Muscle of back (tissue), 3 donors: ENCODE measurements at regions not wholly inside any gene's neighbourhood (a gene's known extent, or its start where the extent isn't known, plus 50 kb on each side); places are given as distances from the start of the nearest gene placed in this dataset.

Source experiments
- DNase-seq, 3 donors: peaks; one replicate each; pipeline versions ENCODE4 v3.0.0 to v3.0.0-alpha.2; 2013

DNA sequence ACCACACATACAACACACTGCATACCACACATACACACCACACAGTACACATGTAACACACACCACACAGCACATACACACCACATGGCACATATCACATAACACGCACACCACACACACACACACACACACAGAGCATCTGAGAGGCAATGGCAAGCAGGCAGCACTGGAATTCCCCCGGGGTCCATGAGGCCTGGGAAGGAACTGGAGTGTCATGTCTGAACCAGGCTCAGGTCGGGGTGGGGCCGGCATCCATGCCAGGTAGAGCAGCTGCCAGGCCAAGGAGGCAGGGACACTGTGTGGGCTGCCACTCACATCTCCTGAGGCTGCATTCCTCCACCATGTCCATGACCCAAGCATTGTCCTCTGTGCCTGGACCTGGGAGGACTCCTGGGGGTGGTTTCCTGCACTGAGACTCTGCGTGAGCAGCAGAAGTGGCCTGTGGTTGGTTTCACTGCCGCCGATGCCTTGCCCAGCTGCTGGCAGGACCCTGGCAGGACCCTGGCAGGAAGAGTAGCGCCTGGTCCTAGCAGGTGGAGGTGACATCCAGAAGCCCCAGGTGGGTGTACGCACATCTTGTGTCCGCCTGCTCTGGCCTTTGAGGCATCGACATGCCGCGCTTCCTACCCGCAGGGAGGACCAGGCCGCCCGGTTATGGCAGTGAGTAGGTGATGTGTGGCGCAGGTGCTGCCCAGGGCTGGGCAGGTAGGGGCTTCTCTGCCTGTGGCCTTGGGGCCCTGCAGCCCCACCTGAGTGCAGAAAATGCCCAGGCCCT lies 1280.4 kb downstream of the TBC1D22A start:
- no peak for DNase-seq

DNA sequence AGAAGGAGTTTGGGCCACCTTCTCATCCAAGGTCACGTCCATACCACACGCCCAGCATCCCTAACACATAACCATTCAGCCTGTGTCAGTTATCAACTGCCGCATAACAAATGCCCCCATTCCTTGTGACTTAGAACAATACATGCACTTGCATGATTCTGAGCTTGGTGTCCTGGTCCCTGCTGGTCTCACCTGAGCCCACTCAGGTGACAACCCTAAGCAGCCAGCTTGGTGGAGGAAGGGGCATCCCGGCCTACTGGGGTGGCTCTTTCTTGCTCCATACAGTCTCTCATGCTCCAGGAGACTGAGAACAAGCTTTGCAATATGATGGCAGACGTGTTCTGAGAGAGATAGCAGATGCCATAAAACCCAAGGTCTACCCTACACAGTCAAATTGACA lies 1276.9 kb downstream of the TBC1D22A start:
- DNase-seq = no peak

DNA sequence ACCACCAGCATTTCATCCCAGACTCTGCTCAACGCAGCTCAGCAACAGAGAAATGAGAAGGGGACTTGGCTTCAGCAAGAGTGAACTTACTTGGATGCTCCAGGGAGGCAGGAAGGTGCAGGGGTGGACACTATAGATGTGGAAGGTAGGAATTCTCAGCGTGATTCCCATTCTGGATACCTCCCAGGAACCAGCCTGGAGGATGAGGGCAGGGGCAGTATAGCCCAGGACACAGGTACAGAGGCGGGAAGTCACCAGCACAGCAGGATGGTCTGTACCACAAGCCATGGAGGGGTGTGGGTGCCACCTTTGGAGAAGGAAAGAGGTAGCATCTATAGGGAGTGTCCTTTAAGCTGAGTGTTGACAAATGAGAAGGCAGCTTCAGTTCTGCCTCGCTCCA lies 1275.2 kb downstream of the TBC1D22A start:
- DNase-seq = no peak

DNA sequence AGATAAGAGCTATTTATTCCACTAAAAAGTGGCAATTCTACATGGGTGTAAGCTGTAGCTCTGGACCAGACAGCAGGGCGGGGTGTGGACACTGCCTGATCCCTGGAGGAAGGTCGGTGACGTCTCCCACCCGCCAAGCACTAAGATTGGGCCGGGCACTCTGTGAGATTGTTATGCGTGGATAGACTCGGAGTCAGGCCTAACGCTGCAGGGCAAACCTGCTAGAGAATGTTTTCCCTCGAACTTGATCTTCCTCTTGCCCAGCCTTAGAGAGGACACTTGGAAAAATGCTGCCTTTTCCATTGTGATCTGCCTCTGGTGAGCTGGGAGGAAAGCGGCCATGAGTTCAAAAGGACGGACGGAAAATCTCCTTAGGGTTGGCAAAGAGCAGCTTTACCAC lies 1273.4 kb downstream of the TBC1D22A start:
- DNase-seq = no peak

GRCh38 chr22:48031589-48031988 lies 1269.1 kb downstream of the TBC1D22A start:
- DNase-seq = no peak

GRCh38 chr22:48025096-48025495 lies 1262.6 kb downstream of the TBC1D22A start:
- no peak for DNase-seq

- peak in 1 of 3 donors; percentile 3 for DNase-seq
Measured at GRCh38 chr22:48021991-48022401, 1259.5 kb downstream of the TBC1D22A start.

DNA sequence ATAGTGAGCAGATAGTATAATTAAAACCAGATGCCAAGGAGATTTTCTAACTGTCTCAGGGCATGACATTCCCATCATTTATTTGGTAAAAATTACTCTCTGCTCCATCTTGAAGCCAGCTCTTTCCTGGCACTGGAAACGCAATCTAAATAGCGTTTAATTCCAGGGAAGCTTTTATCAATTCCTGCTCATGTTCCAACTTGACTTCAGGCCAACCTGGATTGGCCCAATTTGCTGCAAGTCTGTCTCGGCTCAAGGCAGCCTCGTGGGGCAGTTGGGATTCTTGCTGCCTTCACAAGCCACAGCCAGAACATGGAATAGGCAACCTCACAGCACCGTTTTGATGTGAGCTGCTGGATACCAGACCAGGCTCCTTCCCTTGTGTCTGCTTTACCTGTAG lies 1255.9 kb downstream of the TBC1D22A start:
- peak in 2 of 3 donors; percentile 12 to 47 for DNase-seq

DNA sequence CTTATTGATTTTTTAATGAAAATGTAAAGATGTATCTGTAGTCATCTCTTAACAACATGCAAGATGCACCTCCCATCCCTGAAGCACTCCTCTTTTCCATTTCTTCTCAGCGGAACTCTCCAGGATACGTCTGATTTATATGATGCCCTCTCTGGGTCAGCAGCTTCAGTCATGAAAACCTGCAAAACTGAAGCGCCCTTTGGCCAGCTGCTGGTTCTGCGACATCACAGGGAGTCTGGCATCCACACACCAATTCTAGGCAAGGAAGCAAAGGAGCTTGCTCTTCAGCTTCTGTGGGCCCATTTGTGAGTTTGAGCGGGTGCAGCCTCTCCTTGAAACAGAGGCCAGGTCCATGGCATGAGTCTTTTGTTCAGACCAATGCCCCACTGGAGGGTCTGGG lies 1253.3 kb downstream of the TBC1D22A start:
- DNase-seq = no peak

- no peak for DNase-seq
Measured at GRCh38 chr22:48004936-48005335, 1242.5 kb downstream of the TBC1D22A start.

- DNase-seq = no peak
Measured at GRCh38 chr22:48004038-48004437, 1241.6 kb downstream of the TBC1D22A start.

DNA sequence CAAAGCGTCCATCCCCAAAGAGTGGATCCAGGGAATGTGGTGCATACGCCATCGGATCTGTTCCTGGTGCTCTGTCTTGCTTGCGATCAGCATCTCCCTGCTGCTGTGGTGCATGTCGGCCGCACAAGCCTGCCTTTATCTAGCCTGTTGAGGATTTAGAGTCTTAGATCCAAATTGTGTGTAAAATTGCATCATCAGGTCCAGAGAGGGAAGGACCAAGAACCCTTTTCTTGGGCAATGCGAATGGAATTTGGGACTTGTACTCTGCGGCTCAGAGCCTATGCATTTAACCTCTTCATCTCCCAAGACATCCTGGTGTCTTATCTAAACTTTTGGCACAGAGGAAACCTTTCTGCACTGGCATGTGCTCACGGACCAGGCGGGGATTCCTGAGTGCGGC lies 1238.7 kb downstream of the TBC1D22A start:
- DNase-seq = no peak

DNA sequence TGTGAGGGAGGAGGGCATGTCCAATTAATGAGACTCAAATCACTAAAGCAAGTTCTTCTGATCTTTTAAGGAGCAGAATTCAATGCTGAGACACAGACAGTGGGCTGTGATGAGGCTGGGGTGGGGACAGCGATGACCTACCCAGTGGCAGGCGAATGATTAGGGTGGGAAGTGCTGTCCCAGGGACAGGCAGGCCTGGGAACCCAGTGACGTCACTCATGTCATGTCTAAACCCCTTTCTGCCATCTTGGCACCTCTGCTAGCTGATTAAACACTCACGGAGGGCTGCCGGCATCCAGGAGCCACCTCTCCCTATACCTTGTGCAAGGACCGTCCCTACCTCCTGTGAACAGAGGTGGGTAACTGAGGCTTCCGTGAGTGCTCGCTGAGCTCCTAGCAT lies 1235.2 kb downstream of the TBC1D22A start:
- DNase-seq = no peak

DNA sequence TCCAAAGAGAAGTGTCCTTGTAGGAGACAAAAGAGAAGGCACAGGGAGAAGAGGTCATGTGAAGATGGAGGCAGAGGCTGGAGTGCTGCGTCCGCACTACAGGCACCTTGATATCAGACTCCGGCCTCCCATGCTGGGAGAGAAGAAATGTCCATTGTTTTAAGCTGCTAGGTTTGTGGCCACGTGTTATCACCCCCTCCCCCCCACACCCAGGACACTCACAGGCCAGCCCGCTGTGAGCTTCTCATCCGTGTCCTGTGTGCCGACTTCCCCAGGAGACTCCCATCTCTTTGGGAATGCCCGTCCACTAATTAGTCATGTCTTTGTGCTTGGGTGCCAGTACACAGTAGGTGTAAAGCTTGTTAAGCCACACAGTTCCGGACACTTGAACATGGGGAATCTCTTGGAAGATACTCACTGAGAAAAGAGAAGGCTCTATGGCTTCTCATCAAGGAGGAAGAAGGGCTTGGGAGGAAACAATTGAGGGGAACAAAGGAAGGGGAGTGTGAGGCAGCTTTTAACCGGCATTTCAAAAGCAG lies 1234.7 kb downstream of the TBC1D22A start:
- no peak for DNase-seq

GRCh38 chr22:47996446-47996857 lies 1234.0 kb downstream of the TBC1D22A start:
- DNase-seq = no peak

GRCh38 chr22:47995718-47996117 lies 1233.3 kb downstream of the TBC1D22A start:
- DNase-seq = no peak

GRCh38 chr22:47995264-47995627 lies 1232.8 kb downstream of the TBC1D22A start:
- no peak for DNase-seq

DNA sequence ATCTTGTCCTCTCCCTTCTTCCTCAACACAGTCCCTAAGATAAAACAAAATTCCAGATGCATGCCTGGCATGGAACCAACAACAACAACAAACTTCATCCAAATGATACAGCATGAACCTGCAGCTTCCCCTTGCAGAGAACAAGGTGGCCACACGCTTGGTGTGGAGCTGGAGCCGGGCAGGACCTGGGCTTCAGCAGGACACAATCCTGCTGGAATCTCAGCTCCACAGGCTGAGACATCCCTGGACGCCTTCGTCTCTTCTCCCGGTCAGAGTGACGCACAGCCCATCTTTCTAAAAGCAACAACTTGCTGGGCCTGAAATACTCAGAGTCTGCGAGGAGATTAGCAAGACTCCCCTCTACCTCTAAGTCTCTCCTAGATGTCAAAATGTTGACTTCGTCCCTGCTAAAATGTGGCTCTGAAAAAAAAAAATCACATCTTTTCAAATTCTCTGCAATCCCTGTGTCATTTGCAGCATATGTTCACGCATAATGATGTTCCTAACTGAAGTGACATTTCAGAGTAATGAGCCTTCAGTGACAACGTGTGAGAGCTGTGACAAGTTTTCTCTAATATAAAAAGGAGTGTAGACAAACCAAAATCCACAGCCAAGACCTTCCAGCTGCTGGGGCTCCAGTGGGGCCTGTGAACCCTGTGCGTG lies 1232.3 kb downstream of the TBC1D22A start:
- DNase-seq = peak in 1 of 3 donors; percentile 13

GRCh38 chr22:47994045-47994444 lies 1231.6 kb downstream of the TBC1D22A start:
- no peak for DNase-seq

DNA sequence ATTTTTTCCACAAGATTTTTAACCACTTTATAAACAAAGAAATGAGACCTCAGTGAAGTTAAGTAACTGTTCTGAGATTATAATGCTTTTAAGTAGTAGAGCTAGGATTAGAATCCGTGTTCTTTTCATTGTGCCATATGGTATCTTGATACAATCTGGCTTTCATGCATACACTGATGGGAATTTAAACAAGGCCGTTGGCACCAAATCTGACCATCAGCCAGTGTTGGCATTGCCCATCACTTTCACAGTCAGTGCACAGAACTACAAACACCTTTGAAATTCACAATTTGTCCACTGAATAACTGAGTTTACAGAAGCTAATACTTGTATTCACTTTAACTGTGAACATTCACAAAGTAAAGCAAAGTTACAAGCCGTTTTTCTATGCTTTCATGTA lies 1228.0 kb downstream of the TBC1D22A start:
- DNase-seq = peak in 1 of 3 donors; percentile 1

- no peak for DNase-seq
Measured at GRCh38 chr22:47987885-47988515, 1225.5 kb downstream of the TBC1D22A start.

DNA sequence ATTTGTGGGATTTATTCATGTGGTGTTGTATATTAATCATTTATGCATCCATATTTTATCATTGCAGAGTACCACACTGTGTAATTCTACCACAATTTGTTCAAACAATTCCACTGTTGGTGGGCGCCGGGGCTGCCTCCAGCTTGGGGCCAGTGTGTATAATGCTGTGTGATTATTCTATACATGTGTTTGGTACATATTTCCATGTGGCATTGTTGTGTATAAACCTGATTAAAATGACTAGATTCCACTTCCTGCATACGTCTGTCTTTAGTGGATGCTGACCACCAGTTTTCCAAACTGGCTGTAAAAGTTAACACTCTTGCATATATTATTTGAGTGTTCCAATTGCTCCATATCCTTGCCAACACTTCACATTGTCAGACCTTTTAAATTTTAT lies 1213.8 kb downstream of the TBC1D22A start:
- no peak for DNase-seq

GRCh38 chr22:47967831-47968230 lies 1205.4 kb downstream of the TBC1D22A start:
- DNase-seq = no peak
